K562 (cell line): ENCODE measurements at regions not wholly inside any gene's neighbourhood (a gene's known extent, or its start where the extent isn't known, plus 50 kb on each side); places are given as distances from the start of the nearest gene placed in this dataset.

Experiments
- ATAC-seq: fragments of 200-7000 bp; cut with Tn5 transposase; 3 replicates; pipeline ENCODE4 v1.9.1; 2020; ENCODE audit warnings: moderate library complexity
- BruUV-seq: library from RNA; stranded (reverse); fragments of 400-500 nt; replicated peaks from 2 replicates; lab custom pipeline; 2021; lab: Mats Ljungman, UMichigan
- CTCF ChIA-PET: fragments of 300-600 bp; formaldehyde crosslinking; extraction: SDS; loops from one replicate; lab custom pipeline; 2021; ENCODE audit warnings: low intra/inter-chr PET ratio; lab: Yijun Ruan, JAX
- POLR2A ChIA-PET: fragments of 300-600, 350-650 bp; sonication (Branson Sonifier 250); formaldehyde crosslinking; extraction: SDS; loops from one replicate; lab custom pipeline; 2021; ENCODE audit warnings: antibody characterized with exemption, inconsistent platforms; lab: Yijun Ruan, JAX
- DNase-seq, 4 experiments: peaks; one replicate each; pipeline versions ENCODE4 v3.0.0 to v3.0.0-alpha.2; 2011 to 2018; ENCODE audit warnings: low spot score in 3 of 4, mixed read lengths in 3 of 4; ENCODE audit errors: extremely low read depth in 1 of 4
- FAIRE-seq: peaks from 2 replicates; lab custom pipeline; 2011; peaks lifted over from hg19 to GRCh38; lab: Jason Lieb, UNC
- H2AFZ ChIP-seq: 2 replicates; pipeline ENCODE4 v1.6.0; 2011; ENCODE audit warnings: low read depth, low read length, control low read depth, inconsistent platforms
- H3K27ac ChIP-seq: fragments of 200-600 bp; 3 replicates; pipeline ENCODE4 v1.8.0; 2011; ENCODE audit warnings: low read depth, mild to moderate bottlenecking, control low read depth, inconsistent platforms, low read length, moderate library complexity, mixed read lengths; ENCODE audit errors: extremely low read depth
- H3K27me3 ChIP-seq, 2 experiments: fragments of 300-600 bp in 1 of 2; 2 replicates in 1 of 2; 3 replicates in 1 of 2; pipeline versions ENCODE4 v1.6.0 to v1.8.0; 2011; ENCODE audit warnings: inconsistent platforms in 2 of 2, low read length in 2 of 2, mild to moderate bottlenecking in 1 of 2, mixed read lengths in 1 of 2, moderate library complexity in 1 of 2; ENCODE audit not compliant: control insufficient read depth in 2 of 2, insufficient read depth in 2 of 2
- H3K36me3 ChIP-seq: fragments of 300-600 bp; 3 replicates; pipeline ENCODE4 v1.8.0; 2011; ENCODE audit warnings: mild to moderate bottlenecking, low read length, inconsistent platforms; ENCODE audit not compliant: control insufficient read depth, insufficient read depth
- H3K4me1 ChIP-seq, 2 experiments: fragments of 200-600 bp in 1 of 2; replicated peaks in 1 of 2; 2 replicates in 1 of 2; 3 replicates in 1 of 2; pipeline versions ENCODE4 v1.5.1 to v1.8.0; 2011; ENCODE audit warnings: inconsistent platforms in 2 of 2, low read length in 2 of 2, mild to moderate bottlenecking in 1 of 2, mixed read lengths in 1 of 2, moderate library complexity in 1 of 2; ENCODE audit not compliant: control insufficient read depth in 2 of 2, insufficient read depth in 2 of 2
- H3K4me2 ChIP-seq: 2 replicates; pipeline ENCODE4 v1.6.1; 2011; ENCODE audit warnings: low read length, control low read depth, inconsistent platforms, mixed read lengths; ENCODE audit not compliant: insufficient read depth
- H3K4me3 ChIP-seq: fragments of 200-600 bp; sonication (generic), shearing (Covaris generic); 2 replicates; pipeline ENCODE4 v1.5.1; 2016; ENCODE audit warnings: control low read depth, inconsistent platforms
- H3K79me2 ChIP-seq: fragments of 200-600 bp; 3 replicates; pipeline ENCODE4 v1.8.0; 2011; ENCODE audit warnings: low read length, inconsistent platforms; ENCODE audit not compliant: control insufficient read depth, insufficient read depth
- H3K9ac ChIP-seq, 2 experiments: 2 replicates each; pipeline versions ENCODE4 v1.6.0 to v1.6.1; 2011; ENCODE audit warnings: low read depth in 2 of 2, low read length in 2 of 2, control low read depth in 1 of 2, inconsistent platforms in 1 of 2, mild to moderate bottlenecking in 1 of 2, mixed read lengths in 1 of 2; ENCODE audit not compliant: insufficient read depth in 1 of 2
- H3K9me1 ChIP-seq: one replicate; pipeline ENCODE4 v1.6.0; 2011; ENCODE audit warnings: inconsistent platforms, mild to moderate bottlenecking, low read length, moderate library complexity; ENCODE audit not compliant: control insufficient read depth, insufficient read depth
- H3K9me3 ChIP-seq: replicated peaks from 2 replicates; pipeline ENCODE4 v1.5.1; 2011; ENCODE audit warnings: low read depth, low read length, inconsistent platforms; ENCODE audit not compliant: control insufficient read depth, insufficient read depth
- H4K20me1 ChIP-seq: replicated peaks from 2 replicates; pipeline ENCODE4 v1.6.1; 2011; ENCODE audit warnings: low read length, inconsistent platforms, mixed read lengths; ENCODE audit not compliant: control insufficient read depth, insufficient read depth
- PCBP1 ChIP-seq: fragments of 200-400 bp; formaldehyde crosslinking; IDR thresholded peaks from 2 replicates; pipeline ENCODE4 v1.6.1; 2018; ENCODE audit warnings: mild to moderate bottlenecking, low read depth, low read length; ENCODE audit not compliant: poor library complexity, severe bottlenecking
- ZC3H11A ChIP-seq: IDR thresholded peaks from 2 replicates; pipeline ENCODE4 v1.6.1; 2012; ENCODE audit warnings: low read depth, low read length, improper control_type of control experiment
- ZNF512 ChIP-seq: IDR thresholded peaks from 2 replicates; pipeline ENCODE4 v1.6.1; 2016; ENCODE audit warnings: missing genetic modification characterization, missing compliant biosample characterization
- WGBS: fragments of 100-300 bp; shearing (Covaris generic); methylation state at CpG from one replicate; pipeline ENCODE4 v1.1.6; 2016; ENCODE audit warnings: low coverage, mixed read lengths; ENCODE audit not compliant: insufficient coverage; ENCODE audit errors: missing lambda C conversion rate; 5-methylcytosine and 5-hydroxymethylcytosine counted together
- in situ Hi-C: fragments of 300-500 bp; cut with MboI; formaldehyde crosslinking; loops from 4 replicates; pipeline ENCODE4 v1.15.0; 2018; ENCODE audit warnings: inconsistent platforms, mixed read lengths
- intact Hi-C: fragments of 100-400 bp; cut with micrococcal nuclease; formaldehyde crosslinking; loops from 2 replicates; pipeline ENCODE4 v1.14.2; 2022

- H3K79me2 ChIP-seq = no peaks in the 10 kb centered on the region
These were observed 131.7 kb upstream of the CLINT1 start for GRCh38 chr5:157990583-157991181.

More at GRCh38 chr5:157990583-157991181, 131.7 kb upstream of the CLINT1 start:
- ChIA-PET POLR2A (no interaction called here), CTCF (interaction anchor here (0.7 kb wide), 1 partner anchor 228 kb away, joined by 3 read pairs; no protein-coding TSS in a partner anchor)
- H3K9me3 ChIP-seq = no peaks in the 10 kb centered on the region
- no peak overlapping the region for H3K27ac ChIP-seq
- peaks cover 14 to 29% of the 10 kb centered on the region in 2 experiments; a peak in 4 of 5 replicates for H3K27me3 ChIP-seq
- H3K9me1 ChIP-seq = no peaks in the 10 kb centered on the region
- no peaks in the 10 kb centered on the region for H4K20me1 ChIP-seq
- H3K4me2 ChIP-seq = no peak overlapping the region
- H3K4me1 ChIP-seq = no peaks in the 10 kb centered on the region; a peak in 2 of 5 replicates
- ATAC-seq (no peak), DNase-seq (no peak), FAIRE-seq (no peak)
- BruUV-seq = no TSS peak
- no peak overlapping the region for H3K9ac ChIP-seq
- peak; percentile 95 for TF ChIP-seq ZNF512
- TF ChIP-seq PCBP1 = no peak
- TF ChIP-seq ZC3H11A = no peak
- in situ Hi-C loops (no loop called here), intact Hi-C loops (loop anchor here (10.0 kb wide), 1 partner anchor 136 kb away; the partner anchor contains the start of gene CLINT1)
- H3K36me3 ChIP-seq = no peaks in the 10 kb centered on the region
- no peak overlapping the region for H2AFZ ChIP-seq
- H3K4me3 ChIP-seq = no peak overlapping the region
- 6% methylated on average over 4 of the region's 4 CpGs for WGBS
